NCI-H2171 treated with DMSO at 0.1 percent for 48 hours (cell line): ENCODE measurements at regions not wholly inside any gene's neighbourhood (a gene's known extent, or its start where the extent isn't known, plus 50 kb on each side); places are given as distances from the start of the nearest gene placed in this dataset.
"Not testable (repeated sequence)": the region's sequence is repeated elsewhere in the genome, so short reads cannot be mapped to it uniquely, and the experiment has no call there.

ENCODE experiments used
- DNase-seq: peaks from one replicate; lab custom pipeline; 2025; lab: John Stamatoyannopoulos, UW

GRCh38 chr13:40363653-40364052, 302.8 kb downstream of the FOXO1 start:
- no peak for DNase-seq

GRCh38 chr13:40366119-40366518, 300.3 kb downstream of the FOXO1 start:
- no peak for DNase-seq

DNA sequence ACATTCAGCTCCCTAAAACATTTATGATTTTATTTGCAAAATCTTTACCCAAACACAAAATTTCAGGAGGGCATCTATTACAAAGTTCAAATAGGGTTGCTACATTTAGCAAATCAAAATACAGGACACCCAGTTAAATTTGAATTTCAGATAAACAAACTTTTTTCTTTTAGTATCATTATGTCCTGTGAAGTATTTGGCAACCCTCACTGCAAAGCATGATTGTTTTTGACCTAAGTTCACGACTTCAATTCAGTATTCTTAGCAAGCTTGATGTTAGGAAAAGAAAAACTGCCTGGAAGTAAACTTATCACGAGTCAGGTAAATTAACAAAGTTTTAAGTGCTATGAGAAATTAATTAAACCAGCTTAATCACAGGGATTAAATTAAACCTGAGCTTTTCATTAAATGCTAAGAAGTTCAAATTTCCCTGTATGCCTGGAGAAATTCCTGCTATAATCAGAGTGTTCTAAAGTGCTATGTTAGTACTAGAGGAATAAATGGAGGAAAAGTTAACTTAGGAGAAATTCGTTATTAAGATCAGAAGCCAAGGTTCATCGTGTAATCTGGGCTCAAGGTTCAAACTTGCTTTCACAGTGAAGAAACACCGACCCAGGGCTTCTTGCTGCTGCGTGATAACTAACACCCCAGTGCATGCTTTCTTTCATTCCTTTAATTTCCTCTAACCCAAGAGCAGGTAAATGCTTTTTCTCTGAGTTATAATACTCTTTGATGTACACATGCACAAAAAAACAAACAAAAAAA, 298.1 kb downstream of the FOXO1 start:
- DNase-seq = no peak

GRCh38 chr13:40370661-40371060, 295.8 kb downstream of the FOXO1 start:
- DNase-seq = no peak

- DNase-seq = peak; percentile 85
Observed at GRCh38 chr13:40371531-40372125, 294.8 kb downstream of the FOXO1 start.

DNA sequence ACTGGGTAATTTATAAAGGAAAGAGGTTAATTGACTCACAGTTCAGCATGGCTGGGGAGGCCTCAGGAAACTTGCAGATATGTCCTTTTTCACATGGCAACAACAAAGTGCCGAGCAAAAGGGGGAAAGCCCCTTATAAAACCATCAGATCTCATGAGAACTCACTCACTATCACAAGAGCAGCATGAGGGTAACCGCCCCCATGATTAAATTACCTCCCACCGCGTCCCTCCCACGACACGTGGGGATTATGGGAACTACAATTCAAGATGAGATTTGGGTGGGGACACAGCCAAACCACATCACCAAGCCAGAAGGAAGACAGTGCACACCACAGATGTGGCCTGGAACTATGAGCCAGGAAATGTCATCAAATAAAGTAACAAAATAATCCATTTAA, 292.8 kb downstream of the FOXO1 start:
- not testable (repeated sequence) for DNase-seq

DNA sequence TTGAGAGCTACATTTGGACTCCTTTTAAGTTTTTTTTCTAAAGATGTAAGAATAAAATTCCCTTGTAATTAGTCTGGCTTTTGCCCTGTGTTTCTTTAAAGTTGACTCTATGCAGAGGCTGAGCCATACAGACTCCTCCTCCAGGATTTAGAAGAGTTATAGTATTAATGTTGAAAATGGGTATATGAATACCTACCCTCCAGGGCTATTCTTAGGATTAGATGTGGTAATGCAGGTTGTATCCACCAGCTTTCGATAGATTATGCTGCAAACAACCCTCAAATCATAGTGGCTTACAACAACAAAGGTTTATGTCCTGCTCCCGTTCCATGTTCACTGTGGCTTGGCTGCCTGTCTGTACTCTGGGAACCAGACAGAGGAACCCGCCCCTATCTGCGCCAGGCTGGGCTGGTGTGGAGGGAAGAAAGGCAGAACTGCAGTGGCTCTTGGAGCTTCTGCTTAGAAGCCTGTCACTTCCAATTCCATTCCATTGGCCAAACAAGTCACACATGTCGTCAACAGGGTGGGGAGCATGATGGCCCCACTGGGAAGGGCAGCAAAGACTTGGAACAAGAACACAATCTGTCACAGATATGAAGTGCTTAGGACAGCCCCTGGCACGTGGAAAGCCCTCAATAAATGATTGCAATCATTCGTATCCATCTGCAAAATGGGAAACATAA, 290.8 kb downstream of the FOXO1 start:
- no peak for DNase-seq

DNA sequence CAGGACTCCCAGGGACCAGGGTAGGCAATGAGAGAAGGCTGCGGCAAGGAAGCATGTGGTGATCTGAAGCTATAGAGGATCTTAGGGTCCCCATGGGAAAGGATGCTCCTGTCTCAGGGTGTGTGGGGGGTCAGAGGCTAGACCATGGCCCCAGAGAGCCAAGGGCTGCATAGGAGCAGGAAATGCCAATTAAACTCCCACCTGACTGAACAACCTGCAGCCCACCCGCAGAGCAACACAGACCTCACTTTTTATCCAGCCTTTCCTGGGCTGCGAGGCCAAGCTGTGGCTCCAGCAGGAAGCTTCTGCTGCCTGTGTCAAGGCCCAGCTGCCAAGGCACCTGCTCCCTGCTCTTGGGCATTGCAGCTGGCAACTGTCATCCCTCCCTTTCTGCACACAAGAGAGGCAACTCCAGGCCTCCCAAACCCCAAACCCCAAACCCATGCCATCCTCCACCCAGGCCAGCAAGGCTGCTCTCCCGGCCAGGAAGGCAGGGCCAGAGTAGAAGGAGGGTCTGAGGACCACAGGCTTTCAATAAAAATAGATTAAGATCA, 290.1 kb downstream of the FOXO1 start:
- DNase-seq = peak; percentile 76

DNA sequence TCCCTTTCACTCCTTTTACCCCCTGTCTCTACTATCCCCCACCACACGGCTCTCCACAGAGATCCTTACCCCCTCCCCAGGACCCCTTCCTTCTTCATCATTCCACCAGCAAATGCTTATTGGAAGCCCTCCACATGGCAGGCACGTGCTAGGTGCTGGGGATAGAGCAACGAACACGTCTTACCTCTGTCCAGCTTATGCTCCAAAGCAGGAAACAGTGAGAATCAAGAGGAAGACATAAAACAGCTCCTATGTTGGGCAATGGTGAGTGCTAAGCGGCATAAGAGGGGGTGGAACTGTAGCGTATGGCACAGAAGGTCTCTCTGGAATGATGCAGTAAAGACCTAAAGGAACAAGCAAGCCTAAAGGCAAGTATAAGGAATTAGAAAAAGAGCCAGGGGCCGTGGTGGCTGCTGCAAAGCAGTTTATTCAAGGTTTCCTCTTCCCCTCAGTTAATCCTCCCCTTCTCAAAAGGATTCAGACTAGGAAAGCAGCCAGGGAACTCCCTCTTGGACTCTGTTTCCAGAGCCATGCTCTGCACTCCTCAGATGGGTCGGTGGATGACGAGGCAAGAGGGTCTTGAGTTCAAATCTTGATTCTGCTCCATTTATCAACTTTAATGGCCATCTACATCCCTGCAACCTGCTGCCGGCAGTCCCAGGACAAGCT, 289.4 kb downstream of the FOXO1 start:
- DNase-seq = no peak

- DNase-seq = no peak
Observed at GRCh38 chr13:40377783-40378182, 288.7 kb downstream of the FOXO1 start.

- DNase-seq = no peak
Observed at GRCh38 chr13:40379196-40379595, 287.2 kb downstream of the FOXO1 start.

DNA sequence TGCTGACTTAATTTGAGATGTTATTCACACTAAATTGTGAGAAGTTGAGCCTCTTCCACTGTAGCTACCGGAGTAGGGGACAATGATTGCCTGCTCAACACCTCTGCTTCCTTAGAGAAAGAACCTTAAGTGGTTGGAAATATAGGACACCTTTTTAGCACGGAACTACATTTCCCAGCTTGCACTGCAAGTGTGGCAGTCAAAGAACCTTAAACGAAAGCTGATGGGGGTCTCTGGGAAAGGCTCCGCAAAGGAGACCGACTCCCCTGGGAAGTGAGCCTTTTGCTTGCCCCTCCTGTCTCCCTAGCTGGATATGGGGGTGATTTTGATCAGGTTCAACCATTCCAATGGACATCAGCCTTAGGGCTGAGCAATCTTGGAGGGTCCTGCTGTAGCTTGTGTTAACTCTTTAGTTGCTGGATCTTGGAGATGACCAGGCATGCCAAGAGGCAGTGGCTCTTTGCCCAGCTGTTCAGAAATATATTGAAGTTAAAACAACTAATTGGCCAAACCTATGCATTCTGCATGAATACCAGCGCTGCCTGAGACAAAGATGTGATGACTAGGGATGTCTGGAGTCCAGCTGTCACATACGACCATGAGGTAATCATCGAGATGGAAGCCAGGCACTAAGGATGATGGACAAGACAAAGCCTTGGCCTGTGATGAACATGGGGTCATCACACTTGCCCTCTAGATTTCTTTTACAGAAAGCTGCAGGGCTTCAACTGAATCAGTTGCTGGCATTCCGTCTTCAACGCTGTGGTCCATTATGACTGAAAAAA, 286.5 kb downstream of the FOXO1 start:
- DNase-seq = no peak

DNA sequence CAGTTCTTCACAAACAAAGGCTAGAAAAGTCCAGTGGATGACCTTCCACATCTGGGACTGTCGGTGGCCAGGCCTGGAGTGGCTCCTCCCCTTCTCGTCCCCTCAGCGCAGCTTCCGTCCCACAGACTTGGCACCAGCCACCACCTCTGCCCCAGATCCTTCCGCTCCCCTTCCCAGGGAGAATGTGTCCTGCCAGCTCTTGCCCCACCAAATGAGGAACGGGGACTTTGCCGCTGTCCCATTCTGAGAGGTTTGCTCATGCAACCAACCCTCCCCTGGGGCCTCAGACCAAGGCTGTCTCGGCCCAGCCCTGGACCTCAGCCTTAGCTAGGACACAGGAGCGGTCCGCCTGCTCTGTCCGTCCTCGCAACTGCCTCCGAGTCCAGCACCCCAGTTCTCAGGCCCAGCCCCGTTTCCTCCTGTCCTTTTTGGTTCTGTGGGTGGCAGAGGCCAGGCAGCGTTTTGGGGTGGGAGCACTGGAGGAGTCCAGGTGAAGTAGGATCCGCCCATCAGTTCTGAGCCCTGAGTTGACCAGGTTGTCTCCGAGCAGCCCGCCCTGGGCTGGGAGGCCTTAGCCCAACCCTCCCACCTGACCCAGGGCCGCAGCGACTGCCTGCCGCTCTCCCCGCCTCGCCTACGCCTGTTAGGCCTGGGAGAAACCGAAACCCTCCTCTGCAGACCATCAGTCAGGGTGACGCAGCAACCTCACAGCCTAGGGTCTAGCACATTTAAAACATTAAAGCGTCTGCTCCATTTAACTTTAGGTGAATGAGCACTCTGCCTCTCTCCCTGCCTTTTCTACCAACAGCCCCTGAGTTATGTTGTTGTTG, 284.3 kb downstream of the FOXO1 start:
- no peak for DNase-seq

GRCh38 chr13:40383132-40383531, 283.3 kb downstream of the FOXO1 start:
- DNase-seq = no peak

DNA sequence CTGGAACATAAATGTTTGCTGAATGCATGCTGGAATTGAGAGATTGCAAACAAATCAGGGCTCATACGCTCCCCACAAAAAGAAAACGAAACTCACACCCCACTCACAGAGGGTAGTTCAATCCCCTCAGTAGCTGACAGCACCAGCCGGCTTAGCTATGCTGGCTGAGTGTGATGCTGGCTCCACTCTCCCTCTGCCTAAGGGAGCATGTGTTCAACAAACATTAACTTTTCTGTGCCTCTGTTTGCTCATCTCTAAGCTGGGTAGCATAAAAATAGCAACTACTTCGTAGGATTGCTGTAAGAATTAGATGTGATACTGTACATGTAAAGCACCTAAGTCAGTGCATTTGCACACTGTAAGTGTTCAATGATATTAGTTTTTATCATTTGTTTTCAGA, 282.6 kb downstream of the FOXO1 start:
- DNase-seq = no peak

GRCh38 chr13:40384976-40385857, 281.2 kb downstream of the FOXO1 start:
- DNase-seq = no peak

GRCh38 chr13:40385858-40386180, 280.6 kb downstream of the FOXO1 start:
- DNase-seq = no peak

- DNase-seq = no peak
Observed at GRCh38 chr13:40386586-40386985, 279.9 kb downstream of the FOXO1 start.

- DNase-seq = no peak
Observed at GRCh38 chr13:40387775-40388174, 278.7 kb downstream of the FOXO1 start.

DNA sequence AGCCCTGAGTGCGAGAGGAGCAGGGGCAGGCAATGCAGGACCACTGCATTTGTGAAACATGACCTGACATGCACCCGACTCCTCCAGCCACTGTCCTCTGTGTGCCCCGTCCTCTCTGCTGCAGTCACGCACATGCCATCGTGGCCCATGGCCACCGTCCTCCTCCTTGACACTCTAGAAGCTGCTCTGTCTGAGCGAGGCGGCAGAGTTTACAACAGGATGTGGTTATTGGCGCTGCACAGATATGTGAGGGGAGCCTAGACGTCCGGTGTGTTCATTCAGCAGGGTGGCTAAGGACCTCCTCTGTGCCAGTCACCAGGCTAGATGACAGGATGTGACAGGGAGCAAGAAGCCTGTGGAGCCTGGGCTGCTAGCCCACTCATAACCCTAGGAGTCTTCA, 277.8 kb downstream of the FOXO1 start:
- DNase-seq = no peak
